Type B pancreatic cell (in vitro differentiated cells): ENCODE measurements at regions not wholly inside any gene's neighbourhood (a gene's known extent, or its start where the extent isn't known, plus 50 kb on each side); places are given as distances from the start of the nearest gene placed in this dataset.

Source experiments
- DNase-seq: peaks from one replicate; pipeline ENCODE4 v3.0.0; 2021; ENCODE audit warnings: mixed read lengths; ENCODE audit not compliant: unreplicated experiment; ENCODE audit errors: extremely low spot score
- H3K27ac Mint-ChIP-seq: 2 replicates; pipeline ENCODE4 v1.8.0; 2021; ENCODE audit warnings: mild to moderate bottlenecking, mixed read lengths
- H3K27me3 Mint-ChIP-seq: 2 replicates; pipeline ENCODE4 v1.8.0; 2021; ENCODE audit warnings: mixed read lengths
- H3K36me3 Mint-ChIP-seq: 2 replicates; pipeline ENCODE4 v1.8.0; 2021; ENCODE audit warnings: mixed read lengths
- H3K4me1 Mint-ChIP-seq: one replicate; pipeline ENCODE4 v1.8.0; 2021; ENCODE audit warnings: mixed read lengths; ENCODE audit not compliant: unreplicated experiment
- H3K4me3 Mint-ChIP-seq: 2 replicates; pipeline ENCODE4 v1.8.0; 2021; ENCODE audit warnings: mild to moderate bottlenecking, mixed read lengths
- H3K9me3 Mint-ChIP-seq: 2 replicates; pipeline ENCODE4 v1.8.0; 2021; ENCODE audit warnings: mixed read lengths
- TF ChIP-seq, protein P1 (sequence below): fragments of 200-600 bp; sonication (generic); conservative IDR thresholded peaks from 2 replicates; pipeline ENCODE4 v1.5.0; 2021; ENCODE audit warnings: antibody characterized with exemption, mild to moderate bottlenecking

DNA sequence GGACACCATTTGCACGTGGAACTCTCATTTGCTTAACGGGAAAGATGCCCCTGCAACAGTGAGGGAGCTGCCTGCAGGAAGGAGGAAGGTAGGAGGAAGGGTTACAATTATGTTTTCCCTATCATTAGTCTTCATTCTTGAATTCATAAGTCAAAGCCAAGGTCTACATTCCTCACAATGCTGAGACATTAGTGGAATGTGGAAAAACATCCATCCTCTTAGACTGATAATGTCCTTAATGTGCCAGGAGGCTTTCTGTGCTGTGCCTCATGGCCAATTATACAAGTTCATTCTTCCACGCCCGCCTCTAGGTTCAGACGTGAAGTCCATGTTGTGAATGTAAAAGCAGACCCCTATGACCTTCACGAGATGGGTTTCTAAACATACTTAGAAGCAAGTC, 1212.4 kb upstream of the TMEM132C start:
- no peak for DNase-seq
- peak overlapping the region; percentile 34 for H3K27ac Mint-ChIP-seq
- H3K4me3 Mint-ChIP-seq = no peak overlapping the region
- no peaks in the 10 kb centered on the region for H3K36me3 Mint-ChIP-seq
- TF ChIP-seq, protein P1, sequence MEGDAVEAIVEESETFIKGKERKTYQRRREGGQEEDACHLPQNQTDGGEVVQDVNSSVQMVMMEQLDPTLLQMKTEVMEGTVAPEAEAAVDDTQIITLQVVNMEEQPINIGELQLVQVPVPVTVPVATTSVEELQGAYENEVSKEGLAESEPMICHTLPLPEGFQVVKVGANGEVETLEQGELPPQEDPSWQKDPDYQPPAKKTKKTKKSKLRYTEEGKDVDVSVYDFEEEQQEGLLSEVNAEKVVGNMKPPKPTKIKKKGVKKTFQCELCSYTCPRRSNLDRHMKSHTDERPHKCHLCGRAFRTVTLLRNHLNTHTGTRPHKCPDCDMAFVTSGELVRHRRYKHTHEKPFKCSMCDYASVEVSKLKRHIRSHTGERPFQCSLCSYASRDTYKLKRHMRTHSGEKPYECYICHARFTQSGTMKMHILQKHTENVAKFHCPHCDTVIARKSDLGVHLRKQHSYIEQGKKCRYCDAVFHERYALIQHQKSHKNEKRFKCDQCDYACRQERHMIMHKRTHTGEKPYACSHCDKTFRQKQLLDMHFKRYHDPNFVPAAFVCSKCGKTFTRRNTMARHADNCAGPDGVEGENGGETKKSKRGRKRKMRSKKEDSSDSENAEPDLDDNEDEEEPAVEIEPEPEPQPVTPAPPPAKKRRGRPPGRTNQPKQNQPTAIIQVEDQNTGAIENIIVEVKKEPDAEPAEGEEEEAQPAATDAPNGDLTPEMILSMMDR = no peak
- H3K4me1 Mint-ChIP-seq = peaks cover 9% of the 10 kb centered on the region
- no peaks in the 10 kb centered on the region for H3K27me3 Mint-ChIP-seq
- no peaks in the 10 kb centered on the region for H3K9me3 Mint-ChIP-seq

DNA sequence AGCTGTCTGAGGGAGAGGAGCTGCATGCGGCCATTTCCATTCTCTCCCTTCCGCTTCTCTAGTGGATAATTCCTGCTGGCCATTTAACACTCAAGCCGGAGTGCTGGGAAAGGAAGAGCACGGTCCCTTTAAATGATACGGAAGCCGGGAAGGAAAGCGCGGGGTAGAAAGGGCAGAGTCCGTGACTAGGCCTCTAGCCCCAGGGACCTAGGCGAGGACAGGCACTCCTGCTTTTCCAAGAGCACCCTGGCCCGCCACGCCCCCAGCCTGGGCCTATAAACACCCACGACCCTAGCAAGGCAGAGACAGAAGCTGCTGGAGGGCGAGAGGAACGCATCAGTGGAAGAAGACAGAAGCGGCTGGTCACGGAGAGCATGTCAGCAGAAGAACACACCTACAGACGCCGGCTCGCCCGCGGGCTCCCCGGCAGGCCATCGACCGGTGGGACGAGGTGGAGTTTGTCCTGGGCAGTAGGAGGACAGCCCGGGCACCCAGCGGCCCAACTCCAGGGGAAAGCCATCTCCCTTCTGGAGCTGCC, 1206.6 kb upstream of the TMEM132C start:
- no peak for DNase-seq
- peaks cover 8% of the 10 kb centered on the region for H3K4me1 Mint-ChIP-seq
- no peak overlapping the region for H3K27ac Mint-ChIP-seq
- TF ChIP-seq, protein P1 = no peak
- no peaks in the 10 kb centered on the region for H3K9me3 Mint-ChIP-seq
- H3K27me3 Mint-ChIP-seq = peaks cover 28% of the 10 kb centered on the region
- no peaks in the 10 kb centered on the region for H3K36me3 Mint-ChIP-seq
- H3K4me3 Mint-ChIP-seq = no peak overlapping the region

DNA sequence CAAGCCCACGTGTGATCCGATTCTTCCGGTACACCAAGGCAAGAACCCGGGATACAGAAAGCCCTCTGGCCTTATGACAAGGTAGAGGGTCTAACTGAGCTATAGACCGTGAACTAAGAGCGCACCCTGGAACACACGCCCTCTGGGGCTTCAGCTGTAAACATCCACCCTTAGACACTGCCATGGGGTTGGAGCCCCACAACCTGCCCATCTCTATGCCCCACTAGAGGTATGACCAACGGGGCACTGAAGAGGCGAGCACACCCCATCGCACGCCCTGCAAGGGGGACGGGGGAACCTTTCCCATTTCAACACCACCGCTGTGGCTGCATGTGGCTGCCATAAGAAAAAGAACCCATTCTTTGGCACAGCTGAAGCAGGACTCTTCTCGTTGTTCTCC, 1206.0 kb upstream of the TMEM132C start:
- Mint-ChIP-seq H3K9me3 (no peaks in the 10 kb centered on the region), H3K27ac (no peak overlapping the region), H3K4me3 (no peak overlapping the region)

DNA sequence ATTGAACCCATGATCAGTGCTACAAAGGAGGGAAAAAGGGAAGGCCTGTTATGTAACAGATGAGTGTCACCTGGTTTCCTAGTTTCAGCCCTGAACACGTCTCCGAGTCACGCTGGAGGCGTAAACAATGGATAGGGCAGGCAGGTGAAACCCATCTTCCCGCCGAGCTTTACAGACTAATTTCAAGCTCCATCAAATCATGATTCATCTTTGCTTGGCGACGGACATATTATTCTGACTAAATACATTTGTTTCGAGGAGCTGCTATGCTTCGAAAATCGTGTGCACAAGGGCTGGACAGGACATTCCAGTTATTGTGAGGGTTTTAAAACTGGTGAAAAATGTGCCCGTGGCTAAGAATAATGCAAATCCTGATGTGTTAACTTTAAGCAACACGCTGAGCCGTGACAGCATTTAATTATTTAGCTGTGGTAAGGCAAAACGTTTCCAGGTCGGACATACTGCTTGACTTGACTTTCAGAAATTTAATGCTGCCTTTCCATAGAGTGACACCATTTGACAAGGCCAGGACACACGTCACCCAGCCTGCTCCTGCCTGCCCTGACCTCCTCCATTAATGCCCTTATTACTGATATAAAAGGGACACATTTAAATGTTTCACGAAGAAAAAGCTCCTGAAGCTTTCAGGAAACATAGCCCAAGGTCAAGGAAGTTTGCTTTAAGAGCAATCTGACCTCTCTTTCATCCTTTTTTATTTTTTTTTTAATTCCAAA, 1203.5 kb upstream of the TMEM132C start:
- DNase-seq = no peak
- Mint-ChIP-seq H3K27me3 (peaks cover 29% of the 10 kb centered on the region), H3K36me3 (no peaks in the 10 kb centered on the region), H3K9me3 (no peaks in the 10 kb centered on the region), H3K27ac (no peak overlapping the region), H3K4me1 (peaks cover 7% of the 10 kb centered on the region), H3K4me3 (no peak overlapping the region)
- TF ChIP-seq, protein P1 = no peak

More for the DNA sequence above, 1206.0 kb upstream of the TMEM132C start:
- TF ChIP-seq, protein P1 = no peak
- peaks cover 29% of the 10 kb centered on the region for H3K27me3 Mint-ChIP-seq
- H3K36me3 Mint-ChIP-seq = no peaks in the 10 kb centered on the region
- DNase-seq = no peak
- H3K4me1 Mint-ChIP-seq = peaks cover 7% of the 10 kb centered on the region

DNA sequence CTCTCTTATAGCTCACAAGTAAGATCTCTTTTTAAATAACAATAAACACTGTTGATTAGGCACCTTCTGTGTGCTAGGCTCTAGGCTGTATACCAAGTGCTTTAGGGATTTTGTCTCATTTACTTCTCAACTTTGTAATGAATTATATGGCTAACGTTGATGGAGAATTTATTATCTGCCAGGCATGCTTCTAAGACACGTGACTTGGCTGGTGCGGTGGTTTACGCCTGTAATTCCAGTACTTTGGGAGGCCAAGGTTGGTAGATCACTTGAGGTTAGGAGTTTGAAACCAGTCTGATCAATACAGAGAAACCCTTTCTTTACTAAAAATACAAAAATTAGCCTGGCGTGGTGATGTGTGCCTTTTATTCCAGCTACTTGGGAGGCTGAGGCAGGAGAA, 1202.8 kb upstream of the TMEM132C start:
- Mint-ChIP-seq H3K4me1 (peaks cover 7% of the 10 kb centered on the region), H3K27me3 (peaks cover 29% of the 10 kb centered on the region), H3K36me3 (no peaks in the 10 kb centered on the region), H3K9me3 (no peaks in the 10 kb centered on the region), H3K4me3 (no peak overlapping the region), H3K27ac (no peak overlapping the region)
- DNase-seq = no peak
- TF ChIP-seq, protein P1 = no peak
